ENCODE measurements at regions not wholly inside any gene's neighbourhood (a gene's known extent, or its start where the extent isn't known, plus 50 kb on each side); places are given as distances from the start of the nearest gene placed in this dataset.

- TF ChIP-seq, protein P1, sequence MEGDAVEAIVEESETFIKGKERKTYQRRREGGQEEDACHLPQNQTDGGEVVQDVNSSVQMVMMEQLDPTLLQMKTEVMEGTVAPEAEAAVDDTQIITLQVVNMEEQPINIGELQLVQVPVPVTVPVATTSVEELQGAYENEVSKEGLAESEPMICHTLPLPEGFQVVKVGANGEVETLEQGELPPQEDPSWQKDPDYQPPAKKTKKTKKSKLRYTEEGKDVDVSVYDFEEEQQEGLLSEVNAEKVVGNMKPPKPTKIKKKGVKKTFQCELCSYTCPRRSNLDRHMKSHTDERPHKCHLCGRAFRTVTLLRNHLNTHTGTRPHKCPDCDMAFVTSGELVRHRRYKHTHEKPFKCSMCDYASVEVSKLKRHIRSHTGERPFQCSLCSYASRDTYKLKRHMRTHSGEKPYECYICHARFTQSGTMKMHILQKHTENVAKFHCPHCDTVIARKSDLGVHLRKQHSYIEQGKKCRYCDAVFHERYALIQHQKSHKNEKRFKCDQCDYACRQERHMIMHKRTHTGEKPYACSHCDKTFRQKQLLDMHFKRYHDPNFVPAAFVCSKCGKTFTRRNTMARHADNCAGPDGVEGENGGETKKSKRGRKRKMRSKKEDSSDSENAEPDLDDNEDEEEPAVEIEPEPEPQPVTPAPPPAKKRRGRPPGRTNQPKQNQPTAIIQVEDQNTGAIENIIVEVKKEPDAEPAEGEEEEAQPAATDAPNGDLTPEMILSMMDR (IDR thresholded peaks at IDR 0.05; ENCODE audit: low read depth, low read length), result no peak
- DNase-seq (ENCODE audit: low read depth in 2 of 2), result no peak
- no peak overlapping the region for H3K4me3 ChIP-seq (replicated peaks in 1 of 2; ENCODE audit: low read depth in 2 of 2, low read length in 2 of 2)
These were observed 517.1 kb upstream of the MYT1L start for GRCh38 chr2:2848198-2848597.

DNA sequence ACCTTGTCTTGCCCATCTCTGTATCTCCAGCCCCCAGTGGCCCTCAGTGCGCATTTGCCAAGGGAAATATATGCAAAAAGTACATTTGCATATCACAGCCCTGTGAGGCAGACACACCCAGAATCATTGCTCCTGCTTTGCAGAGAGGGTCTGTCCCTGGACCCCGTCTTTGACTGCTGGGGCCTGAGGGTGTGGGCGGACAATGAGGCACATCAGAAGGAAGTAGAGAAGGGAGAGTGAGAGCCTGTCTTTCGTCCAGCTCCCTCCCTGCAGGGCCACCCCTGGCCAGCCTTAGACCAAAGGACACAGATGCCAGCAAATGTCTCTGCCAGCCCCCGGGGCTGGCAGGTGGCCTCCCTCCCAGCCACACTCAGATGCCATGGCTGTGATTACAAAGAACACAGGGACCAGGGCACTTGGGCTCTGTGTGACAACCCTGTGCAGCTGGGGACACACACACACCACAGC, 516.2 kb upstream of the MYT1L start:
- TF ChIP-seq, protein P1 (IDR thresholded peaks at IDR 0.05; ENCODE audit: low read depth, low read length), result no peak
- no peak overlapping the region for H3K4me3 ChIP-seq (replicated peaks in 1 of 2; ENCODE audit: low read depth in 2 of 2, low read length in 2 of 2)
- DNase-seq (ENCODE audit: low read depth in 2 of 2), result no peak

DNA sequence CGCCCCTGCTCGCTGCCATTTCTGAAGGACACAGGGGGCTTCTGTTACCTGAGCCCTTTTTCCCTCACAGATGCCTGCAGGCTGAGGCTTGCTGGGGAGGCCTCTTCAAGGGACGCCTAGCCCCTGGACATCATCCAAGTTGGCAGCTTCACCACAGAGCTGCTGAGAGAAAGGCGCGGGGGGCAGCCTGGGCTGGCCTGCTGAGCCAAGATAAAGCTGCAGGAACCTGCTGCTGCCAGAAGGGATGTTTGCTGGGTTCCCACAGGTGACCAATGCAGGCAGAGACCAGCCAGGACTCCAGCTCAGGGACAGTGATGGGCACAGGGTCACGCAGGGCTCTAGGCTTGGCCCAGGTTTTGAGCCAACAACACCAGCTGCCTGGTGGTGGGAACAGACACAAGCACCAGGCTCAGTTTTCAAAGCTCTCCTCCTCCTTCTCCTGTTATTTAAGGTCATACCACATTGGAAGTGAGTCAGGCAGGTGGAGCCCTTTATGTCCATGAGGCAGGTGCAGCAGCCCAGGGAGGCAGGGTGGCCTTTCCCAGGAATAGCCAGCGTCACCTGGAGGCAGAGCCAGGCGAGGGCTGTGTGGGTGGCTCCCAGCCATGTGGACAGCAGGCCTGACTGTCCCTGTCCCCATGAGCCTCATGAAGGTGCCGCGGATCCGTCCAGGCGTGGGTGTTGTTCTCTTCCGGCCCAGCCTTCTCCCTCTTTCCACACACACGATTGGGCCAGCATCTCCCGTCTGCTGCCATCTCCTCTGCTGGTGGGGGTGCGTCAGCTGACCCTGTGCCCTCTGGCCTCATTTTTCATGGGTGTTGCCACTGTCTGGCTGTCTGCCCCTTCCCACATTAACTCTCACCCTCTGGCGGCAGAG, 515.5 kb upstream of the MYT1L start:
- no peak for DNase-seq (ENCODE audit: low read depth in 2 of 2)
- TF ChIP-seq, protein P1 (IDR thresholded peaks at IDR 0.05; ENCODE audit: low read depth, low read length), result no peak
- no peak overlapping the region for H3K4me3 ChIP-seq (replicated peaks in 1 of 2; ENCODE audit: low read depth in 2 of 2, low read length in 2 of 2)

GRCh38 chr2:2845806-2846315, 514.8 kb upstream of the MYT1L start:
- no peak overlapping the region for H3K4me3 ChIP-seq (replicated peaks in 1 of 2; ENCODE audit: low read depth in 2 of 2, low read length in 2 of 2)
- DNase-seq (ENCODE audit: low read depth in 2 of 2), result no peak

GRCh38 chr2:2845267-2845666, 514.2 kb upstream of the MYT1L start:
- H3K4me3 ChIP-seq (replicated peaks in 1 of 2; ENCODE audit: low read depth in 2 of 2, low read length in 2 of 2), result no peak overlapping the region
- TF ChIP-seq, protein P1 (IDR thresholded peaks at IDR 0.05; ENCODE audit: low read depth, low read length), result no peak
- DNase-seq (ENCODE audit: low read depth in 2 of 2), result no peak

More at GRCh38 chr2:2845806-2846315, 514.8 kb upstream of the MYT1L start:
- TF ChIP-seq, protein P1 (IDR thresholded peaks at IDR 0.05; ENCODE audit: low read depth, low read length), result no peak

DNA sequence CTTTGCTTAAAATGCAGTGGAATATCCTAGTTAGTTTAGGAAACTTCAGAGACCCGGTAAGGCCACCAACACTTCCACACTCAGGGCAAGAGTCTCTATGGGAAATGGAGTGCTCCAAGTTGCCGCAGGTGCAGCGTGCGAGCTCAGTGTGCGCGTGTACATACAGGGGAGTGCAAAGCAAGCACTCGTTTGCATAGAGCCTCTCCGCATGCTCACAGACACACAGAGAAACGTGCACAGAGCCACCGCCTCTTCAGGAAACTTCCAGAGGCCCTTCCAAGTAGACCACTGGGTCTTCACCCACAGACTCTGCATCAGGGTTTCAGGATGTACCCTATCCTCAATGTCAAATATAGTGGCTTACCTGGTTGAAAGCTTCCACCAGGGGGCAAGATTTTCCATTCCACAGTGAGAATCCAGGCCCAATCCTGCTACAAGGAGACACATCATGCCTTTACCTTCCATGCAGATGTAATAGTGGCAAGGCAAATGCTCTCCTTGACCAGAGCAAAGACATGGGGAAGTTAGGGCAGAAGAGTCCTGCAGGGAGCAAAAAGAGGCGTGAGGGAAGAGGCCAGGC, 513.0 kb upstream of the MYT1L start:
- no peak for DNase-seq (ENCODE audit: low read depth in 2 of 2)
- no peak overlapping the region for H3K4me3 ChIP-seq (replicated peaks in 1 of 2; ENCODE audit: low read depth in 2 of 2, low read length in 2 of 2)
- TF ChIP-seq, protein P1 (IDR thresholded peaks at IDR 0.05; ENCODE audit: low read depth, low read length), result no peak
